ENCODE measurements at regions not wholly inside any gene's neighbourhood (a gene's known extent, or its start where the extent isn't known, plus 50 kb on each side); places are given as distances from the start of the nearest gene placed in this dataset.
"Not testable (repeated sequence)": the region's sequence is repeated elsewhere in the genome, so short reads cannot be mapped to it uniquely, and the experiment has no call there.

GRCh38 chr4:158958489-158959270 is 144.2 kb upstream of the RAPGEF2 start:
- no peak for DNase-seq

GRCh38 chr4:158962393-158962792 is 140.5 kb upstream of the RAPGEF2 start:
- no peak for DNase-seq

GRCh38 chr4:158963282-158963681 is 139.6 kb upstream of the RAPGEF2 start:
- DNase-seq = not testable (repeated sequence)

- no peak for DNase-seq
Measured at GRCh38 chr4:158964114-158964727, 138.7 kb upstream of the RAPGEF2 start.

- no peak for DNase-seq
Measured at GRCh38 chr4:158964728-158965124, 138.2 kb upstream of the RAPGEF2 start.

GRCh38 chr4:158965226-158965625 is 137.7 kb upstream of the RAPGEF2 start:
- no peak for DNase-seq

GRCh38 chr4:158966091-158966490 is 136.8 kb upstream of the RAPGEF2 start:
- no peak for DNase-seq

GRCh38 chr4:158968961-158969360 is 133.9 kb upstream of the RAPGEF2 start:
- no peak for DNase-seq

GRCh38 chr4:158970812-158971211 is 132.1 kb upstream of the RAPGEF2 start:
- DNase-seq = no peak

GRCh38 chr4:158974438-158974837 is 128.4 kb upstream of the RAPGEF2 start:
- not testable (repeated sequence) for DNase-seq

- not testable (repeated sequence) for DNase-seq
Measured at GRCh38 chr4:158980711-158981110, 122.2 kb upstream of the RAPGEF2 start.

GRCh38 chr4:158991534-158992155 is 111.2 kb upstream of the RAPGEF2 start:
- no peak for DNase-seq

- no peak for DNase-seq
Measured at GRCh38 chr4:158993891-158994290, 109.0 kb upstream of the RAPGEF2 start.

- DNase-seq = no peak
Measured at GRCh38 chr4:158995040-158995439, 107.8 kb upstream of the RAPGEF2 start.

- DNase-seq = no peak
Measured at GRCh38 chr4:158995965-158996364, 106.9 kb upstream of the RAPGEF2 start.

GRCh38 chr4:158996669-158997074 is 106.2 kb upstream of the RAPGEF2 start:
- peak; percentile 82 for DNase-seq

GRCh38 chr4:158997660-158998349 is 105.1 kb upstream of the RAPGEF2 start:
- no peak for DNase-seq

GRCh38 chr4:158998624-158999023 is 104.3 kb upstream of the RAPGEF2 start:
- DNase-seq = no peak

GRCh38 chr4:158999166-158999682 is 103.7 kb upstream of the RAPGEF2 start:
- no peak for DNase-seq

GRCh38 chr4:158999849-159000248 is 103.0 kb upstream of the RAPGEF2 start:
- DNase-seq = no peak

GRCh38 chr4:159002950-159003349 is 99.9 kb upstream of the RAPGEF2 start:
- DNase-seq = peak; percentile 78

- peak; percentile 61 for DNase-seq
Measured at GRCh38 chr4:159003420-159004253, 99.2 kb upstream of the RAPGEF2 start.
